MG63 (cell line): ENCODE measurements at regions not wholly inside any gene's neighbourhood (a gene's known extent, or its start where the extent isn't known, plus 50 kb on each side); places are given as distances from the start of the nearest gene placed in this dataset.

Experiments
- DNase-seq: peaks from one replicate; pipeline ENCODE4 v3.0.0-alpha.2; 2020
- H3K27me3 ChIP-seq: fragments of 250-450 bp; sonication (Bioruptor Pico); 2 replicates; pipeline ENCODE4 v1.5.1; 2020; ENCODE audit warnings: mild to moderate bottlenecking, moderate library complexity
- H3K36me3 ChIP-seq: fragments of 250-450 bp; sonication (Bioruptor Pico); 2 replicates; pipeline ENCODE4 v1.5.1; 2020; ENCODE audit warnings: mild to moderate bottlenecking, moderate library complexity
- H3K4me3 ChIP-seq: fragments of 250-450 bp; sonication (Bioruptor Pico); 2 replicates; pipeline ENCODE4 v1.5.1; 2020; ENCODE audit warnings: mild to moderate bottlenecking, moderate library complexity
- H3K9me3 ChIP-seq: fragments of 250-450 bp; sonication (Bioruptor Pico); 2 replicates; pipeline ENCODE4 v1.5.1; 2020; ENCODE audit warnings: mild to moderate bottlenecking, moderate library complexity

- H3K4me3 ChIP-seq = no peak overlapping the region
- no peaks in the 10 kb centered on the region for H3K27me3 ChIP-seq
- H3K36me3 ChIP-seq = no peaks in the 10 kb centered on the region
- peaks cover 4% of the 10 kb centered on the region; the same call in 1 of the 2 replicates for H3K9me3 ChIP-seq
- no peak for DNase-seq
These were observed 236.1 kb downstream of the COL12A1 start for GRCh38 chr6:74969591-74970267.

GRCh38 chr6:74967821-74968220, 238.0 kb downstream of the COL12A1 start:
- H3K4me3 ChIP-seq = no peak overlapping the region
- DNase-seq = no peak
- H3K27me3 ChIP-seq = no peaks in the 10 kb centered on the region
- H3K36me3 ChIP-seq = no peaks in the 10 kb centered on the region
- peaks cover 13% of the 10 kb centered on the region for H3K9me3 ChIP-seq

GRCh38 chr6:74966712-74967111, 239.1 kb downstream of the COL12A1 start:
- Histone ChIP-seq H3K36me3 (no peaks in the 10 kb centered on the region), H3K27me3 (no peaks in the 10 kb centered on the region), H3K9me3 (peaks cover 15% of the 10 kb centered on the region), H3K4me3 (no peak overlapping the region)
- no peak for DNase-seq

GRCh38 chr6:74964871-74965441, 240.9 kb downstream of the COL12A1 start:
- DNase-seq = no peak
- no peak overlapping the region for H3K4me3 ChIP-seq
- H3K36me3 ChIP-seq = no peaks in the 10 kb centered on the region
- peaks cover 15% of the 10 kb centered on the region for H3K9me3 ChIP-seq
- H3K27me3 ChIP-seq = no peaks in the 10 kb centered on the region

- DNase-seq = no peak
- Histone ChIP-seq H3K4me3 (no peak overlapping the region), H3K9me3 (0 out of 2 replicates have a peak, but pooled peaks cover 5% of the 10 kb centered on the region), H3K27me3 (no peaks in the 10 kb centered on the region), H3K36me3 (no peaks in the 10 kb centered on the region)
These were observed 249.1 kb downstream of the COL12A1 start for GRCh38 chr6:74956559-74957428.

- DNase-seq = no peak
- H3K9me3 ChIP-seq = peaks cover 9% of the 10 kb centered on the region; the same call in 1 of the 2 replicates
- H3K36me3 ChIP-seq = no peaks in the 10 kb centered on the region
- no peak overlapping the region for H3K4me3 ChIP-seq
- no peaks in the 10 kb centered on the region for H3K27me3 ChIP-seq
These were observed 252.1 kb downstream of the COL12A1 start for GRCh38 chr6:74953708-74954107.

GRCh38 chr6:74946961-74947360, 258.9 kb downstream of the COL12A1 start:
- H3K9me3 ChIP-seq = peaks cover 8% of the 10 kb centered on the region; the same call in 1 of the 2 replicates
- no peak overlapping the region for H3K4me3 ChIP-seq
- H3K36me3 ChIP-seq = no peaks in the 10 kb centered on the region
- H3K27me3 ChIP-seq = no peaks in the 10 kb centered on the region
- no peak for DNase-seq

- H3K4me3 ChIP-seq = no peak overlapping the region
- H3K36me3 ChIP-seq = no peaks in the 10 kb centered on the region
- no peaks in the 10 kb centered on the region for H3K27me3 ChIP-seq
- DNase-seq = no peak
- peaks cover 3% of the 10 kb centered on the region; the same call in 1 of the 2 replicates for H3K9me3 ChIP-seq
These were observed 263.7 kb downstream of the COL12A1 start for GRCh38 chr6:74942130-74942529.

GRCh38 chr6:74941424-74941823, 264.4 kb downstream of the COL12A1 start:
- Histone ChIP-seq H3K4me3 (no peak overlapping the region), H3K27me3 (no peaks in the 10 kb centered on the region), H3K36me3 (no peaks in the 10 kb centered on the region), H3K9me3 (peaks cover 6% of the 10 kb centered on the region; the same call in 1 of the 2 replicates)
- DNase-seq = no peak

GRCh38 chr6:74939721-74940620, 265.9 kb downstream of the COL12A1 start:
- H3K9me3 ChIP-seq = 0 out of 2 replicates have a peak, but pooled peaks cover 3% of the 10 kb centered on the region
- DNase-seq = no peak
- no peak overlapping the region for H3K4me3 ChIP-seq
- no peaks in the 10 kb centered on the region for H3K36me3 ChIP-seq
- H3K27me3 ChIP-seq = no peaks in the 10 kb centered on the region

- Histone ChIP-seq H3K9me3 (0 out of 2 replicates have a peak, but pooled peaks cover 3% of the 10 kb centered on the region), H3K36me3 (no peaks in the 10 kb centered on the region), H3K4me3 (no peak overlapping the region), H3K27me3 (no peaks in the 10 kb centered on the region)
- no peak for DNase-seq
These were observed 266.6 kb downstream of the COL12A1 start for GRCh38 chr6:74939151-74939708.

- no peak overlapping the region for H3K4me3 ChIP-seq
- no peaks in the 10 kb centered on the region for H3K36me3 ChIP-seq
- H3K9me3 ChIP-seq = 0 out of 2 replicates have a peak, but pooled peaks cover 3% of the 10 kb centered on the region
- H3K27me3 ChIP-seq = no peaks in the 10 kb centered on the region
- DNase-seq = no peak
These were observed 267.9 kb downstream of the COL12A1 start for GRCh38 chr6:74937936-74938335.

GRCh38 chr6:74936886-74937285, 269.0 kb downstream of the COL12A1 start:
- DNase-seq = no peak
- 0 out of 2 replicates have a peak, but pooled peaks cover 3% of the 10 kb centered on the region for H3K9me3 ChIP-seq
- H3K36me3 ChIP-seq = no peaks in the 10 kb centered on the region
- H3K27me3 ChIP-seq = no peaks in the 10 kb centered on the region
- no peak overlapping the region for H3K4me3 ChIP-seq

- no peak overlapping the region for H3K4me3 ChIP-seq
- no peak for DNase-seq
- H3K36me3 ChIP-seq = no peaks in the 10 kb centered on the region
- H3K27me3 ChIP-seq = no peaks in the 10 kb centered on the region
- 0 out of 2 replicates have a peak, but pooled peaks cover 3% of the 10 kb centered on the region for H3K9me3 ChIP-seq
These were observed 273.5 kb downstream of the COL12A1 start for GRCh38 chr6:74932232-74932888.

GRCh38 chr6:74931558-74931957, 274.3 kb downstream of the COL12A1 start:
- Histone ChIP-seq H3K4me3 (no peak overlapping the region), H3K9me3 (no peaks in the 10 kb centered on the region), H3K36me3 (no peaks in the 10 kb centered on the region), H3K27me3 (no peaks in the 10 kb centered on the region)
- DNase-seq = peak; percentile 42
